CD4-positive, alpha-beta memory T cell (primary cell): ENCODE measurements at regions not wholly inside any gene's neighbourhood (a gene's known extent, or its start where the extent isn't known, plus 50 kb on each side); places are given as distances from the start of the nearest gene placed in this dataset.

Source experiments
- CTCF ChIA-PET: fragments of 350-600 bp; sonication (Branson Sonifier 250); formaldehyde crosslinking; loops from one replicate; lab custom pipeline; 2021; ENCODE audit warnings: inconsistent platforms; ENCODE audit not compliant: partially characterized antibody; lab: Charles Lee
- POLR2A ChIA-PET: fragments of 350-600 bp; sonication (Branson Sonifier 250); formaldehyde crosslinking; loops from one replicate; lab custom pipeline; 2021; ENCODE audit not compliant: partially characterized antibody; lab: Charles Lee
- DNase-seq, 5 donors: peaks; one replicate each; pipeline versions ENCODE4 v3.0.0 to v3.0.0-alpha.2; 2020 to 2022; ENCODE audit warnings: mixed read lengths in 1 of 5
- H3K27ac ChIP-seq: one replicate; pipeline ENCODE4 v1.7.0; 2013; ENCODE audit warnings: low read depth, low read length
- H3K27me3 ChIP-seq: 2 replicates; pipeline ENCODE4 v1.7.0; 2013; ENCODE audit warnings: mild to moderate bottlenecking, low read length, moderate library complexity; ENCODE audit not compliant: insufficient read depth
- H3K36me3 ChIP-seq: 2 replicates; pipeline ENCODE4 v1.7.0; 2013; ENCODE audit warnings: mild to moderate bottlenecking, low read length, moderate library complexity; ENCODE audit not compliant: insufficient read depth
- H3K4me1 ChIP-seq: 2 replicates; pipeline ENCODE4 v1.7.0; 2013; ENCODE audit warnings: mild to moderate bottlenecking, low read length, moderate library complexity; ENCODE audit not compliant: insufficient read depth
- H3K4me3 ChIP-seq, 2 donors: one replicate each; pipeline ENCODE4 v1.7.0; 2013; ENCODE audit warnings: low read length in 2 of 2, mild to moderate bottlenecking in 1 of 2
- H3K9me3 ChIP-seq, 2 donors: one replicate each; pipeline ENCODE4 v1.7.0; 2013; ENCODE audit warnings: low read length in 2 of 2, control low read depth in 1 of 2; ENCODE audit not compliant: control insufficient read depth in 1 of 2
- H3K27ac Mint-ChIP-seq, 7 donors: one replicate each; pipeline ENCODE4 v1.8.0; 2020 to 2021; ENCODE audit warnings: mixed read lengths in 7 of 7, mild to moderate bottlenecking in 6 of 7, inconsistent platforms in 3 of 7, moderate library complexity in 3 of 7
- H3K27me3 Mint-ChIP-seq, 2 donors: one replicate each; pipeline ENCODE4 v1.8.0; 2020 to 2021; ENCODE audit warnings: mixed read lengths in 2 of 2
- H3K36me3 Mint-ChIP-seq, 2 donors: one replicate each; pipeline ENCODE4 v1.8.0; 2020 to 2021; ENCODE audit warnings: mixed read lengths in 2 of 2, inconsistent platforms in 1 of 2, mild to moderate bottlenecking in 1 of 2
- H3K4me1 Mint-ChIP-seq, 4 donors: one replicate each; pipeline ENCODE4 v1.8.0; 2020 to 2021; ENCODE audit warnings: mixed read lengths in 4 of 4, mild to moderate bottlenecking in 1 of 4
- H3K4me3 Mint-ChIP-seq, 8 donors: one replicate each; pipeline ENCODE4 v1.8.0; 2020 to 2021; ENCODE audit warnings: mixed read lengths in 8 of 8, mild to moderate bottlenecking in 7 of 8, moderate library complexity in 6 of 8, inconsistent platforms in 3 of 8
- H3K9me3 Mint-ChIP-seq, 8 donors: one replicate each; pipeline ENCODE4 v1.8.0; 2020 to 2021; ENCODE audit warnings: mixed read lengths in 8 of 8, mild to moderate bottlenecking in 5 of 8, inconsistent platforms in 3 of 8, moderate library complexity in 1 of 8
- intact Hi-C: fragments of 100-400 bp; cut with micrococcal nuclease; formaldehyde crosslinking; loops from one replicate; pipeline ENCODE4 v1.15.1; 2023

DNA sequence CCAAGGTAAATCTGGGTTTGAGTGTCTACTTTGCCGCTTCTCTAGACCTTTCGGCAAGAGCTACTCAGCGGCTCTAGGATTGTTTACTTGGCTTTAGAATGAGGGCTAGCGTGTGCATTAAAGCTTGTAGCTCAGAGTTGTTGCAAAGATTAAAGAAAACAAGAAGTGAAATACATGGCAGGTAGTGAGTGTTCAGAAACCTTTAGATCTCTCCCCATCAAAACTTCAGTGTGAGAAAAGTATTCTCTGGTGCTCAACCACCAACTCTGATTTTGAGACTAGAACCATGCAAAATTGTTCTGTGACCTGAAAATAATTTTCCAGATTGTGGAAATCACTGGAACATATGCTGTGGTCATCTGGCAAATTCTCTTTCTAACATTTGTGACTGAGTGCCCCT lies 512.0 kb downstream of the CMPK2 start:
- H3K4me1 ChIP-seq, result no peaks in the 10 kb centered on the region
- ChIA-PET POLR2A (no interaction called here), CTCF (no interaction called here)
- no peak overlapping the region for H3K27ac Mint-ChIP-seq
- no peak overlapping the region for H3K27ac ChIP-seq
- H3K4me1 Mint-ChIP-seq, result no peaks in the 10 kb centered on the region
- no peaks in the 10 kb centered on the region for H3K27me3 ChIP-seq
- no peaks in the 10 kb centered on the region for H3K36me3 ChIP-seq
- H3K36me3 Mint-ChIP-seq, result no peaks in the 10 kb centered on the region
- H3K9me3 Mint-ChIP-seq, result peaks cover 0 to 6% (median 0%) of the 10 kb centered on the region in 8 donors
- no peaks in the 10 kb centered on the region for H3K9me3 ChIP-seq
- no peaks in the 10 kb centered on the region for H3K27me3 Mint-ChIP-seq
- no peak overlapping the region for H3K4me3 ChIP-seq
- intact Hi-C loops, result no loop called here
- no peak for DNase-seq
- no peak overlapping the region for H3K4me3 Mint-ChIP-seq

DNA sequence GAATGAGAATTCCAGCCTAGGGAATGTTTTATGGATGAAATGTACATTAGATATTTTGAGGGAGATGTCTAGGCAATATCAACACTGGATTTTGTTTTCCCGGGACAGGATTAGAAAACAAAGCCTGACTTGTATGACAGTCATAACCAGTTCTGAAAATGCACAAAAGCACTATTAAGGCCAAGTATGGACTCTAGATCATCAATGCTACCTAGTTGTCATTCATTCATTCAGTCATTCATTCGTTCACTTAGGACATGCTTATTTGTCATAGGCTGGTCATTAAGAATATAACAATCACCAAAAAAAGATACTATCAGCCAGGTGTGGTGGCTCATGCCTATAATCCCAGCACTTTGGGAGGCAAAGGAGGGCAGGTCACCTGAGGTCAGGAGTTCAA lies 511.2 kb downstream of the CMPK2 start:
- no peaks in the 10 kb centered on the region for H3K4me1 Mint-ChIP-seq
- POLR2A ChIA-PET, result no interaction called here
- CTCF ChIA-PET, result no interaction called here

GRCh38 chr2:6355886-6356761 lies 509.6 kb downstream of the CMPK2 start:
- DNase-seq, result no peak
- Histone ChIP-seq H3K4me1 (no peaks in the 10 kb centered on the region), H3K27ac (no peak overlapping the region), H3K9me3 (no peaks in the 10 kb centered on the region), H3K4me3 (no peak overlapping the region), H3K27me3 (no peaks in the 10 kb centered on the region), H3K36me3 (no peaks in the 10 kb centered on the region)
- CTCF ChIA-PET, result no interaction called here
- Mint-ChIP-seq H3K4me3 (no peak overlapping the region), H3K4me1 (no peaks in the 10 kb centered on the region), H3K36me3 (no peaks in the 10 kb centered on the region), H3K27me3 (no peaks in the 10 kb centered on the region), H3K9me3 (peaks cover 0 to 6% (median 0%) of the 10 kb centered on the region in 8 donors), H3K27ac (no peak overlapping the region)
- POLR2A ChIA-PET, result no interaction called here
- intact Hi-C loops, result no loop called here

More for the DNA sequence above, 511.2 kb downstream of the CMPK2 start:
- Histone ChIP-seq H3K27me3 (no peaks in the 10 kb centered on the region), H3K9me3 (no peaks in the 10 kb centered on the region), H3K36me3 (no peaks in the 10 kb centered on the region), H3K4me3 (no peak overlapping the region), H3K4me1 (no peaks in the 10 kb centered on the region), H3K27ac (no peak overlapping the region)
- no peak for DNase-seq
- intact Hi-C loops, result no loop called here
- H3K36me3 Mint-ChIP-seq, result no peaks in the 10 kb centered on the region
- H3K27me3 Mint-ChIP-seq, result no peaks in the 10 kb centered on the region
- H3K27ac Mint-ChIP-seq, result no peak overlapping the region
- no peak overlapping the region for H3K4me3 Mint-ChIP-seq
- peaks cover 0 to 6% (median 0%) of the 10 kb centered on the region in 8 donors for H3K9me3 Mint-ChIP-seq

DNA sequence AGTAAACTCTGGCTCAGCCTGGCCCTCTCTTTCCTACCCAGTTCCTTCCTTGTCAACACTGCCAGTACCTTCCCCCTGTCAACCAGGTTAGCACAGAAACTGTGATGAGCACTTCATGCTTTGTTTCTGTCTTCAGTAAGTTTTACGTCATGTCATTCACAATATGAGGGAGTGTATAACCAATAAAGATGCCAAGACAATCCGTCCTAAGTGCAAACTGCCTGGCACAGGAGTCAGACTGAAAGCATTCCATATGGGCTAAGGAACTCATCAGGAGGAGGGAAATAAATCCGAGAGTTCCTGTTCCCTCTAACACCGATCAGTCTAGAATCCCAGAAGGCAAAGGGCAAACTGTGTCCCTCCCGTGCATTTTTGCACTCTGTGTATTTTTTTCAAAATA lies 507.2 kb downstream of the CMPK2 start:
- CTCF ChIA-PET, result no interaction called here
- H3K36me3 ChIP-seq, result no peaks in the 10 kb centered on the region
- H3K4me1 Mint-ChIP-seq, result no peaks in the 10 kb centered on the region
- H3K27me3 Mint-ChIP-seq, result no peaks in the 10 kb centered on the region
- H3K27me3 ChIP-seq, result no peaks in the 10 kb centered on the region
- H3K27ac Mint-ChIP-seq, result no peak overlapping the region
- POLR2A ChIA-PET, result no interaction called here
- H3K9me3 ChIP-seq, result no peaks in the 10 kb centered on the region
- no peaks in the 10 kb centered on the region for H3K36me3 Mint-ChIP-seq
- H3K4me3 Mint-ChIP-seq, result no peak overlapping the region
- intact Hi-C loops, result no loop called here
- DNase-seq, result no peak
- H3K4me1 ChIP-seq, result no peaks in the 10 kb centered on the region
- peaks cover 0 to 6% (median 1%) of the 10 kb centered on the region in 8 donors for H3K9me3 Mint-ChIP-seq
- no peak overlapping the region for H3K27ac ChIP-seq
- no peak overlapping the region for H3K4me3 ChIP-seq

- no peak overlapping the region for H3K27ac Mint-ChIP-seq
- Histone ChIP-seq H3K4me1 (no peaks in the 10 kb centered on the region), H3K4me3 (no peak overlapping the region), H3K9me3 (no peaks in the 10 kb centered on the region), H3K27me3 (no peaks in the 10 kb centered on the region), H3K36me3 (no peaks in the 10 kb centered on the region), H3K27ac (no peak overlapping the region)
- H3K4me1 Mint-ChIP-seq, result no peaks in the 10 kb centered on the region
- H3K36me3 Mint-ChIP-seq, result no peaks in the 10 kb centered on the region
- H3K4me3 Mint-ChIP-seq, result no peak overlapping the region
- CTCF ChIA-PET, result no interaction called here
- H3K27me3 Mint-ChIP-seq, result no peaks in the 10 kb centered on the region
- H3K9me3 Mint-ChIP-seq, result peaks cover 0 to 6% (median 1%) of the 10 kb centered on the region in 8 donors
- intact Hi-C loops, result no loop called here
- POLR2A ChIA-PET, result no interaction called here
- no peak for DNase-seq
These were observed 506.7 kb downstream of the CMPK2 start for GRCh38 chr2:6358985-6359384.

- CTCF ChIA-PET, result no interaction called here
- Histone ChIP-seq H3K27ac (no peak overlapping the region), H3K9me3 (no peaks in the 10 kb centered on the region), H3K4me1 (no peaks in the 10 kb centered on the region), H3K36me3 (no peaks in the 10 kb centered on the region), H3K27me3 (no peaks in the 10 kb centered on the region), H3K4me3 (no peak overlapping the region)
- Mint-ChIP-seq H3K4me3 (no peak overlapping the region), H3K27ac (no peak overlapping the region), H3K4me1 (no peaks in the 10 kb centered on the region), H3K36me3 (no peaks in the 10 kb centered on the region), H3K9me3 (peaks cover 0 to 6% (median 2%) of the 10 kb centered on the region in 8 donors), H3K27me3 (no peaks in the 10 kb centered on the region)
- POLR2A ChIA-PET, result no interaction called here
- intact Hi-C loops, result no loop called here
- no peak for DNase-seq
These were observed 505.7 kb downstream of the CMPK2 start for GRCh38 chr2:6359964-6360363.

- H3K27me3 ChIP-seq, result no peaks in the 10 kb centered on the region
- DNase-seq, result no peak
- H3K4me1 Mint-ChIP-seq, result no peaks in the 10 kb centered on the region
- H3K4me1 ChIP-seq, result no peaks in the 10 kb centered on the region
- H3K9me3 ChIP-seq, result no peaks in the 10 kb centered on the region
- H3K4me3 ChIP-seq, result no peak overlapping the region
- no peaks in the 10 kb centered on the region for H3K36me3 Mint-ChIP-seq
- intact Hi-C loops, result no loop called here
- H3K9me3 Mint-ChIP-seq, result peaks cover 0 to 8% (median 2%) of the 10 kb centered on the region in 8 donors
- ChIA-PET POLR2A (no interaction called here), CTCF (interaction anchor here (0.5 kb wide), 1 partner anchor 1240 kb away, joined by 3 read pairs; no protein-coding TSS in a partner anchor)
- H3K4me3 Mint-ChIP-seq, result no peak overlapping the region
- no peaks in the 10 kb centered on the region for H3K36me3 ChIP-seq
- H3K27ac ChIP-seq, result no peak overlapping the region
- H3K27me3 Mint-ChIP-seq, result no peaks in the 10 kb centered on the region
- H3K27ac Mint-ChIP-seq, result no peak overlapping the region
These were observed 502.8 kb downstream of the CMPK2 start for GRCh38 chr2:6362671-6363450.
